ENCODE measurements at regions not wholly inside any gene's neighbourhood (a gene's known extent, or its start where the extent isn't known, plus 50 kb on each side); places are given as distances from the start of the nearest gene placed in this dataset.
"Not testable (repeated sequence)": the region's sequence is repeated elsewhere in the genome, so short reads cannot be mapped to it uniquely, and the experiment has no call there.

- Mint-ChIP-seq H3K4me1 (no peaks in the 10 kb centered on the region), H3K36me3 (no peaks in the 10 kb centered on the region), H3K27ac (no peak overlapping the region), H3K4me3 (no peak overlapping the region), H3K27me3 (peaks cover 22% of the 10 kb centered on the region), H3K9me3 (peaks cover 2% of the 10 kb centered on the region)
- no peak for ATAC-seq
Measured at GRCh38 chr7:96770758-96771157, 61.1 kb upstream of the SEM1 start.

- Mint-ChIP-seq H3K4me1 (no peaks in the 10 kb centered on the region), H3K9me3 (peaks cover 2% of the 10 kb centered on the region), H3K27ac (no peak overlapping the region), H3K36me3 (no peaks in the 10 kb centered on the region), H3K4me3 (no peak overlapping the region), H3K27me3 (peaks cover 26% of the 10 kb centered on the region)
- ATAC-seq, result no peak
Measured at GRCh38 chr7:96772139-96772694, 62.6 kb upstream of the SEM1 start.

- H3K27ac Mint-ChIP-seq, result no peak overlapping the region
- H3K9me3 Mint-ChIP-seq, result peaks cover 2% of the 10 kb centered on the region
- no peak overlapping the region for H3K4me3 Mint-ChIP-seq
- no peaks in the 10 kb centered on the region for H3K36me3 Mint-ChIP-seq
- peaks cover 26% of the 10 kb centered on the region for H3K27me3 Mint-ChIP-seq
- no peak for ATAC-seq
- no peaks in the 10 kb centered on the region for H3K4me1 Mint-ChIP-seq
Measured at GRCh38 chr7:96773483-96773882, 63.8 kb upstream of the SEM1 start.

GRCh38 chr7:96774358-96774757 lies 64.7 kb upstream of the SEM1 start:
- ATAC-seq, result no peak
- Mint-ChIP-seq H3K9me3 (peaks cover under 1% of the 10 kb centered on the region), H3K27ac (no peak overlapping the region), H3K4me1 (no peaks in the 10 kb centered on the region), H3K27me3 (peaks cover 26% of the 10 kb centered on the region), H3K4me3 (no peak overlapping the region), H3K36me3 (no peaks in the 10 kb centered on the region)

GRCh38 chr7:96775046-96775445 lies 65.4 kb upstream of the SEM1 start:
- ATAC-seq, result no peak
- no peaks in the 10 kb centered on the region for H3K4me1 Mint-ChIP-seq
- no peaks in the 10 kb centered on the region for H3K9me3 Mint-ChIP-seq
- H3K27ac Mint-ChIP-seq, result no peak overlapping the region
- no peak overlapping the region for H3K4me3 Mint-ChIP-seq
- H3K36me3 Mint-ChIP-seq, result no peaks in the 10 kb centered on the region
- H3K27me3 Mint-ChIP-seq, result peaks cover 26% of the 10 kb centered on the region

GRCh38 chr7:96778263-96778662 lies 68.6 kb upstream of the SEM1 start:
- Mint-ChIP-seq H3K4me3 (no peak overlapping the region), H3K27me3 (peaks cover 18% of the 10 kb centered on the region), H3K9me3 (no peaks in the 10 kb centered on the region), H3K36me3 (no peaks in the 10 kb centered on the region), H3K27ac (no peak overlapping the region), H3K4me1 (no peaks in the 10 kb centered on the region)
- ATAC-seq, result no peak

- H3K27ac Mint-ChIP-seq, result no peak overlapping the region
- H3K9me3 Mint-ChIP-seq, result no peaks in the 10 kb centered on the region
- no peak overlapping the region for H3K4me3 Mint-ChIP-seq
- H3K36me3 Mint-ChIP-seq, result no peaks in the 10 kb centered on the region
- no peaks in the 10 kb centered on the region for H3K27me3 Mint-ChIP-seq
- no peaks in the 10 kb centered on the region for H3K4me1 Mint-ChIP-seq
- no peak for ATAC-seq
Measured at GRCh38 chr7:96781919-96782318, 72.3 kb upstream of the SEM1 start.

- H3K4me1 Mint-ChIP-seq, H3K36me3 Mint-ChIP-seq, H3K27ac Mint-ChIP-seq, H3K27me3 Mint-ChIP-seq, ATAC-seq, H3K9me3 Mint-ChIP-seq, H3K4me3 Mint-ChIP-seq: not testable (repeated sequence)
Measured at GRCh38 chr7:96782686-96783298, 73.1 kb upstream of the SEM1 start.

- no peak for ATAC-seq
- H3K4me1 Mint-ChIP-seq, result no peaks in the 10 kb centered on the region
- H3K9me3 Mint-ChIP-seq, result no peaks in the 10 kb centered on the region
- H3K4me3 Mint-ChIP-seq, result no peak overlapping the region
- no peaks in the 10 kb centered on the region for H3K36me3 Mint-ChIP-seq
- H3K27me3 Mint-ChIP-seq, result no peaks in the 10 kb centered on the region
- H3K27ac Mint-ChIP-seq, result no peak overlapping the region
Measured at GRCh38 chr7:96784597-96784996, 75.0 kb upstream of the SEM1 start.

GRCh38 chr7:96786261-96786997 lies 76.8 kb upstream of the SEM1 start:
- H3K27me3 Mint-ChIP-seq, result no peaks in the 10 kb centered on the region
- no peak overlapping the region for H3K4me3 Mint-ChIP-seq
- H3K9me3 Mint-ChIP-seq, result no peaks in the 10 kb centered on the region
- H3K36me3 Mint-ChIP-seq, result no peaks in the 10 kb centered on the region
- H3K4me1 Mint-ChIP-seq, result no peaks in the 10 kb centered on the region
- ATAC-seq, result no peak
- no peak overlapping the region for H3K27ac Mint-ChIP-seq

- Mint-ChIP-seq H3K9me3 (no peaks in the 10 kb centered on the region), H3K36me3 (no peaks in the 10 kb centered on the region), H3K27ac (no peak overlapping the region), H3K4me1 (no peaks in the 10 kb centered on the region), H3K27me3 (no peaks in the 10 kb centered on the region), H3K4me3 (no peak overlapping the region)
- no peak for ATAC-seq
Measured at GRCh38 chr7:96786998-96787395, 77.4 kb upstream of the SEM1 start.

GRCh38 chr7:96789914-96790313 lies 80.3 kb upstream of the SEM1 start:
- ATAC-seq, result no peak
- Mint-ChIP-seq H3K4me3 (no peak overlapping the region), H3K36me3 (no peaks in the 10 kb centered on the region), H3K9me3 (no peaks in the 10 kb centered on the region), H3K27me3 (no peaks in the 10 kb centered on the region), H3K4me1 (no peaks in the 10 kb centered on the region), H3K27ac (no peak overlapping the region)

- Mint-ChIP-seq H3K9me3 (no peaks in the 10 kb centered on the region), H3K27ac (no peak overlapping the region), H3K36me3 (no peaks in the 10 kb centered on the region), H3K4me1 (no peaks in the 10 kb centered on the region), H3K27me3 (no peaks in the 10 kb centered on the region), H3K4me3 (no peak overlapping the region)
- no peak for ATAC-seq
Measured at GRCh38 chr7:96792115-96792514, 82.5 kb upstream of the SEM1 start.

GRCh38 chr7:96794063-96794462 lies 84.4 kb upstream of the SEM1 start:
- Mint-ChIP-seq H3K36me3 (no peaks in the 10 kb centered on the region), H3K9me3 (no peaks in the 10 kb centered on the region), H3K27me3 (no peaks in the 10 kb centered on the region), H3K4me1 (no peaks in the 10 kb centered on the region), H3K27ac (no peak overlapping the region), H3K4me3 (no peak overlapping the region)
- no peak for ATAC-seq

GRCh38 chr7:96800122-96800521 lies 90.5 kb upstream of the SEM1 start:
- Mint-ChIP-seq H3K36me3 (no peaks in the 10 kb centered on the region), H3K4me3 (no peak overlapping the region), H3K9me3 (no peaks in the 10 kb centered on the region), H3K4me1 (no peaks in the 10 kb centered on the region), H3K27ac (no peak overlapping the region), H3K27me3 (no peaks in the 10 kb centered on the region)
- no peak for ATAC-seq

GRCh38 chr7:96800824-96801223 lies 91.2 kb upstream of the SEM1 start:
- Mint-ChIP-seq H3K4me1 (no peaks in the 10 kb centered on the region), H3K27me3 (no peaks in the 10 kb centered on the region)
- ATAC-seq, result no peak

More at GRCh38 chr7:96800824-96801223, 91.2 kb upstream of the SEM1 start:
- Mint-ChIP-seq H3K4me3 (no peak overlapping the region), H3K9me3 (no peaks in the 10 kb centered on the region), H3K27ac (no peak overlapping the region), H3K36me3 (no peaks in the 10 kb centered on the region)

All from stimulated activated memory B cell treated with anti-CD40 and anti-IgM and Interleukin-4, amounts not matched to agents 10 μg/mL and 1 μg/mL and 100 μg/mL, for 72 hours (primary cell).